ENCODE measurements at regions not wholly inside any gene's neighbourhood (a gene's known extent, or its start where the extent isn't known, plus 50 kb on each side); places are given as distances from the start of the nearest gene placed in this dataset.

GRCh38 chr21:19950347-19950746, 1047.9 kb upstream of the NCAM2 start:
- DNase-seq: no peak
- TF ChIP-seq POLR2A (IDR thresholded peaks at IDR 0.05) (no peak), CTCF (IDR thresholded peaks at IDR 0.05) (no peak)
- Histone ChIP-seq H3K27ac (no peak overlapping the region), H3K27me3 (no peaks in the 10 kb centered on the region), H3K36me3 (no peaks in the 10 kb centered on the region), H3K4me1 (no peaks in the 10 kb centered on the region), H3K4me3 (no peak overlapping the region), H3K9me3 (peaks cover 0 to 3% (median 0%) of the 10 kb centered on the region in 12 donors)
- intact Hi-C loops (cut with DNase I): no loop called here
- ATAC-seq: no peak
- 86 to 89% (median 88%) methylated on average over 2 of the region's 2 CpGs for WGBS, 4 donors

- TF ChIP-seq POLR2A (IDR thresholded peaks at IDR 0.05) (no peak), CTCF (IDR thresholded peaks at IDR 0.05) (no peak)
- intact Hi-C loops (cut with DNase I): loop anchor here in 1 of 10 donors (10.0 kb wide), 1 partner anchor 64 kb away; no protein-coding TSS in a partner anchor
- ATAC-seq (no peak), DNase-seq (no peak)
- no peaks in the 10 kb centered on the region for H3K36me3 ChIP-seq
- peaks cover 0 to 17% (median 9%) of the 10 kb centered on the region in 12 donors for H3K9me3 ChIP-seq
- no peaks in the 10 kb centered on the region for H3K27me3 ChIP-seq
- H3K27ac ChIP-seq: no peak overlapping the region
- H3K4me3 ChIP-seq: no peak overlapping the region
- no peaks in the 10 kb centered on the region for H3K4me1 ChIP-seq
These were observed 1029.1 kb upstream of the NCAM2 start for GRCh38 chr21:19969156-19969555.

- intact Hi-C loops (cut with DNase I): no loop called here
- DNase-seq: no peak
These were observed 1016.3 kb upstream of the NCAM2 start for GRCh38 chr21:19981938-19982337.

GRCh38 chr21:19986396-19986795, 1011.8 kb upstream of the NCAM2 start:
- H3K9me3 ChIP-seq: peaks cover 0 to 17% (median 0%) of the 10 kb centered on the region in 12 donors
- intact Hi-C loops (cut with DNase I): no loop called here
- no peak for ATAC-seq
- H3K27ac ChIP-seq: no peak overlapping the region
- no peaks in the 10 kb centered on the region for H3K4me1 ChIP-seq
- no peak for DNase-seq
- H3K4me3 ChIP-seq: no peak overlapping the region
- 85 to 94% (median 90%) methylated on average over 2 of the region's 2 CpGs for WGBS, 4 donors
- H3K36me3 ChIP-seq: no peaks in the 10 kb centered on the region
- TF ChIP-seq CTCF (IDR thresholded peaks at IDR 0.05) (no peak), POLR2A (IDR thresholded peaks at IDR 0.05) (no peak)
- H3K27me3 ChIP-seq: no peaks in the 10 kb centered on the region

More at GRCh38 chr21:19981938-19982337, 1016.3 kb upstream of the NCAM2 start:
- no peaks in the 10 kb centered on the region for H3K27me3 ChIP-seq
- no peaks in the 10 kb centered on the region for H3K9me3 ChIP-seq
- no peak overlapping the region for H3K4me3 ChIP-seq
- 79 to 84% (median 81%) methylated on average over 4 of the region's 4 CpGs for WGBS, 4 donors
- no peak overlapping the region for H3K27ac ChIP-seq
- no peaks in the 10 kb centered on the region for H3K36me3 ChIP-seq
- no peak for ATAC-seq
- no peaks in the 10 kb centered on the region for H3K4me1 ChIP-seq
- TF ChIP-seq CTCF (IDR thresholded peaks at IDR 0.05) (no peak), POLR2A (IDR thresholded peaks at IDR 0.05) (no peak)

Data from heart left ventricle (tissue), 16 donors.